HFFc6 (cell line): ENCODE measurements at regions not wholly inside any gene's neighbourhood (a gene's known extent, or its start where the extent isn't known, plus 50 kb on each side); places are given as distances from the start of the nearest gene placed in this dataset.

ENCODE experiments used
- DNase-seq: peaks from one replicate; pipeline ENCODE4 v3.0.0-alpha.2; 2018
- H3K27ac Mint-ChIP-seq: 2 replicates; pipeline ENCODE4 v1.8.0; 2020; ENCODE audit warnings: mild to moderate bottlenecking, mixed read lengths
- H3K27me3 Mint-ChIP-seq: 2 replicates; pipeline ENCODE4 v1.8.0; 2021; ENCODE audit warnings: mild to moderate bottlenecking, moderate library complexity, mixed read lengths; ENCODE audit not compliant: insufficient read depth
- H3K36me3 Mint-ChIP-seq: 2 replicates; pipeline ENCODE4 v1.8.0; 2021; ENCODE audit warnings: low read depth, mixed read lengths
- H3K4me1 Mint-ChIP-seq: 2 replicates; pipeline ENCODE4 v1.8.0; 2020; ENCODE audit warnings: low read depth, mixed read lengths
- H3K4me3 Mint-ChIP-seq: 2 replicates; pipeline ENCODE4 v1.8.0; 2020; ENCODE audit warnings: mild to moderate bottlenecking, moderate library complexity, mixed read lengths
- H3K9me3 Mint-ChIP-seq: 2 replicates; pipeline ENCODE4 v1.8.0; 2020; ENCODE audit warnings: mild to moderate bottlenecking, mixed read lengths
- CTCF ChIP-seq: fragments of 200-600 bp; sonication (generic); IDR thresholded peaks from 2 replicates; pipeline ENCODE4 v1.5.0; 2021; ENCODE audit warnings: antibody characterized with exemption, mild to moderate bottlenecking

GRCh38 chr2:215870986-215871385 is 142.4 kb downstream of the MREG start:
- H3K27ac Mint-ChIP-seq: no peak overlapping the region
- TF ChIP-seq CTCF: peak; percentile 67
- no peak overlapping the region for H3K4me3 Mint-ChIP-seq
- H3K36me3 Mint-ChIP-seq: no peaks in the 10 kb centered on the region; the same call in 1 of the 2 replicates
- no peaks in the 10 kb centered on the region for H3K9me3 Mint-ChIP-seq
- no peaks in the 10 kb centered on the region for H3K27me3 Mint-ChIP-seq
- H3K4me1 Mint-ChIP-seq: peaks cover 40% of the 10 kb centered on the region
- DNase-seq: no peak

DNA sequence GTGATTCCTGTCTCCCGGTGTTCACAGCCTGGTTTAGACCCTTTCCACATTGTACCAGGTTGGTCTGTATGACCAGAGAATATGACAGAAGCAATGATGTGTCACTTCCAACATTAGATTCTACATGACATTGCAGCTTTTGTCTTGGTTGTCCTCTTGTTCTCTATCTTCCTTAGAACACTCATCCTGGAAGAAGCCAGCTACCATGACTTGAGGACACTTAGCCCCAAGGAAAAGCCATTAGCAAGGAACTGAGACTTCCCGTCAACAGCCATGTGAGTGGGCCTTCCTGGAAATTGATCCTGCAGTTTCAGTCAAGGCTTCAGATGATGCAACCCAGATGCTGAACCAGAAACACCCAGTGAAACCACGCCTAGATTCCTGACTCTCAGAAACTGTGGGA is 143.3 kb downstream of the MREG start:
- peaks cover 38% of the 10 kb centered on the region for H3K4me1 Mint-ChIP-seq
- no peak overlapping the region for H3K4me3 Mint-ChIP-seq
- H3K9me3 Mint-ChIP-seq: no peaks in the 10 kb centered on the region
- TF ChIP-seq CTCF: no peak
- DNase-seq: peak; percentile 48
- H3K27ac Mint-ChIP-seq: peak overlapping the region; percentile 91
- no peaks in the 10 kb centered on the region for H3K27me3 Mint-ChIP-seq
- no peaks in the 10 kb centered on the region for H3K36me3 Mint-ChIP-seq

DNA sequence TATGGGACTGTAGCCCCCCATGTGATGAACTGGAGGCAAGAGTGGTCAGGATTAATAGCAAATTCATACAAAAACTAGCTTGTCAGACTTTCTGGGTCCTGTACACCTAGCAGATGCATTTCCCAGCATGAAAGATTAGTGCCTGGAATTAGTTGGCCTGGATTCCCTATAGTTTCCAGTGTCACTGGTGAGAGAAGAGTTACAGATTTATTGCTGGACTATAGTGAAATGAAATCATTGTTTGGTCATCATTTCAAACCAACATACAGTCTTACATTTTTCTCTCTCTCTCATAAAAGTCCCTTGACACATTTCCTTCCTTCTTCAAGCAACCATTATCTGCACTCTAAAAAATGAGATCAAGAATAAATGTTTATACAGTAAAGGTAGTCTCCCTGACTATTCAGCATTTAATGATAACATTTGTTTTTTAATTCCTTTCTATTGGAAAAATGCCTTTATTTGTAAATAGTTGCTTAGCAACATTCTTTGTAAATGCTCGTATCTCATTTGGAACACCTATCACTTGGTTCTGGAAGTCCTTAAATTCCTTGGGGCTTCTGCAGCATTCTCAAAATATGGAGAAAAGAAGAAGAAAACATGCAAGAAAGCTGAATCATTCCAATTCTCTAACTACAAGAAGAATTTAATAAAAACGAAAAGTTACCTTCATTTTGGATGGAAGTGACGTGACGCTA is 144.4 kb downstream of the MREG start:
- peak overlapping the region; percentile 91 for H3K27ac Mint-ChIP-seq

DNA sequence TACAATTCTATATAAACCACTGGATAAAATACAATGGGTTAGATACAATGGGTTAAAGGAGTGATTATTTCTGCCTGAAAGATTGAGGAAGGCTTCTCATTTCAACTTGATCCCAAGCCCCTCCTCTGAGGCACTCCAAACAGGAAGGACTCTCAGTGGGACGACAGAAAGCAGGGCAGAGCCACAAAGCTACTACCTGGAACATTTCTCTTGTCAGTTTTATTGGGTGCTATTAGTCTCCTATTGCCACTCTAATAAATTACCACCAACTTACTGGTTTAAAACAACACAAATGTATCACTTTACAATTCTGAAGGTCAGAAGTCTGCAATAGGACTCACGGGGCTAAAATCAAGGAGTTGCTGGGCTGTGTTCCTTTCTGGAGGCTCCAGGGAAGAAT is 146.7 kb downstream of the MREG start:
- no peak for TF ChIP-seq CTCF
- DNase-seq: no peak
- peaks cover 28% of the 10 kb centered on the region for H3K4me1 Mint-ChIP-seq
- no peaks in the 10 kb centered on the region for H3K36me3 Mint-ChIP-seq
- H3K27ac Mint-ChIP-seq: no peak overlapping the region
- no peaks in the 10 kb centered on the region for H3K9me3 Mint-ChIP-seq
- H3K27me3 Mint-ChIP-seq: no peaks in the 10 kb centered on the region; the same call in 1 of the 2 replicates
- H3K4me3 Mint-ChIP-seq: no peak overlapping the region

More for the DNA sequence above, 144.4 kb downstream of the MREG start:
- Mint-ChIP-seq H3K4me1 (peaks cover 27% of the 10 kb centered on the region), H3K4me3 (no peak overlapping the region), H3K27me3 (no peaks in the 10 kb centered on the region), H3K36me3 (no peaks in the 10 kb centered on the region), H3K9me3 (no peaks in the 10 kb centered on the region)
- no peak for DNase-seq
- TF ChIP-seq CTCF: no peak

- Mint-ChIP-seq H3K27ac (no peak overlapping the region), H3K4me1 (peaks cover 32% of the 10 kb centered on the region), H3K27me3 (no peaks in the 10 kb centered on the region; the same call in none of the 2 replicates), H3K36me3 (no peaks in the 10 kb centered on the region), H3K4me3 (no peak overlapping the region), H3K9me3 (no peaks in the 10 kb centered on the region)
- no peak for DNase-seq
- no peak for TF ChIP-seq CTCF
Measured at GRCh38 chr2:215863687-215864086, 149.7 kb downstream of the MREG start.
